Cardiac fibroblast (primary cell): ENCODE measurements at regions not wholly inside any gene's neighbourhood (a gene's known extent, or its start where the extent isn't known, plus 50 kb on each side); places are given as distances from the start of the nearest gene placed in this dataset.

Experiments used
- DNase-seq, 2 donors: peaks; one replicate each; pipeline versions ENCODE4 v3.0.0 to v3.0.0-alpha.2; 2010; ENCODE audit warnings: low read depth in 2 of 2
- H3K4me3 ChIP-seq, 2 donors: replicated peaks in 1 of 2; 1 replicate in 1 of 2; 2 replicates in 1 of 2; pipeline ENCODE4 v1.5.1; 2011; ENCODE audit warnings: low read depth in 2 of 2, low read length in 2 of 2, mild to moderate bottlenecking in 2 of 2, moderate library complexity in 1 of 2
- CTCF ChIP-seq: IDR thresholded peaks from one replicate; pipeline ENCODE4 v1.5.1; 2011; ENCODE audit warnings: low read depth, mild to moderate bottlenecking, low read length, inconsistent platforms

GRCh38 chr10:21169271-21169670 lies 272.2 kb upstream of the NEBL start:
- peak in 1 of 2 donors; percentile 10 for DNase-seq
- no peak for TF ChIP-seq CTCF
- no peak overlapping the region for H3K4me3 ChIP-seq

GRCh38 chr10:21167288-21168010 lies 270.3 kb upstream of the NEBL start:
- DNase-seq: no peak
- no peak overlapping the region for H3K4me3 ChIP-seq
- TF ChIP-seq CTCF: no peak

DNA sequence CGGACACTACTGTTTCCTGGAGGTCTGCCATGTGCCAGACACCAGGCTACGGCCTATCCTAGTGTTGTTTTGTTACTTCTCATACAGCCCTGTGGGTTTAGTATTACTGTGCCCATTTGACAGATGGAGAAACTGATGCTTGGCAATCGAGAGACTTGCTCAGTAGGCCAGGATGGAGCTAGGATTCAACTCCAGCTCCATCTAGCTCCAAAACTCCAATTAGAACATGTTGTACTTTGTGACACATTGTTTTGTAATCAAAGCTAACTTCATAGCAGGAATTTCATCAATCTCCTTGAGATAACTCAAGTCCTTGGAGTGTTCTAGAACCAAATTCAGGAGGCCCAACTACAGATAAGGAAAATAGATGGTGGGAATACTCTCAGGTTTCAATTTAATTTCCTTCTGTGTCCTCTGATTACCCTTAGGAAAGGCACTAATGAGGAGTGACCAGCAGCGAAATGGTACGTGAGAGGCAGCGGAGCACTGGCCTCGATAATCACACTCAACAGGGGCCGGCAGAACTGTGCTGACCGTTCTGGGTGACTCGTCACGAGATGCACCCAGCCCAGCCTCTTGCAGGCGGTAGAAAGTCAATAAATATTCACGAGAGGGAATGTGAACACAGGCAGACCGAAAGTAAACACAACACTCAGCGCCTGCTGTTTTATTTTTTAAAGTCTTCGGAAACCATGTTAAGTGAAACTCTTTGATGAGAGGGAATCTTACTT lies 269.6 kb upstream of the NEBL start:
- H3K4me3 ChIP-seq: no peak overlapping the region
- DNase-seq: no peak
- no peak for TF ChIP-seq CTCF

GRCh38 chr10:21165489-21165888 lies 268.4 kb upstream of the NEBL start:
- no peak overlapping the region for H3K4me3 ChIP-seq
- no peak for DNase-seq
- TF ChIP-seq CTCF: no peak

- no peak overlapping the region for H3K4me3 ChIP-seq
- no peak for TF ChIP-seq CTCF
These were observed 267.6 kb upstream of the NEBL start for GRCh38 chr10:21164687-21165086.

GRCh38 chr10:21162948-21163347 lies 265.8 kb upstream of the NEBL start:
- H3K4me3 ChIP-seq: no peak overlapping the region

More at GRCh38 chr10:21164687-21165086, 267.6 kb upstream of the NEBL start:
- DNase-seq: no peak

More at GRCh38 chr10:21162948-21163347, 265.8 kb upstream of the NEBL start:
- no peak for DNase-seq
- TF ChIP-seq CTCF: no peak
